T-cell (primary cell): ENCODE measurements at regions not wholly inside any gene's neighbourhood (a gene's known extent, or its start where the extent isn't known, plus 50 kb on each side); places are given as distances from the start of the nearest gene placed in this dataset.

Source experiments
- ATAC-seq, 4 experiments: fragments of 200-7000 bp in 3 of 4; fragments of 150-1000 bp in 1 of 4; cut with Tn5 transposase; replicated peaks in 1 of 4; 1 replicate in 3 of 4; 2 replicates in 1 of 4; pipeline ENCODE4 v1.10.0; 2021; ENCODE audit warnings: moderate library complexity in 3 of 4, mild to moderate bottlenecking in 2 of 4, moderate number of reproducible peaks in 1 of 4
- CTCF ChIA-PET, 2 donors: fragments of 300-600 bp; sonication (Branson Sonifier 250); formaldehyde crosslinking; loops; one replicate each; lab custom pipeline; 2022; ENCODE audit warnings: antibody characterized with exemption in 2 of 2; lab: Charles Lee
- POLR2A ChIA-PET, 2 donors: fragments of 300-600 bp; sonication (Branson Sonifier 250); formaldehyde crosslinking; loops; one replicate each; lab custom pipeline; 2022; ENCODE audit warnings: antibody characterized with exemption in 2 of 2; lab: Charles Lee
- DNase-seq, 35 experiments: peaks; one replicate each; pipeline versions ENCODE4 v3.0.0 to v3.0.0-alpha.2; 2013 to 2023
- H3K27ac ChIP-seq: one replicate; pipeline ENCODE4 v1.5.1; 2013; ENCODE audit warnings: low read length
- H3K27me3 ChIP-seq, 2 experiments: replicated peaks in 1 of 2; 1 replicate in 1 of 2; 2 replicates in 1 of 2; pipeline versions ENCODE4 v1.6.1 to v1.7.0; 2013; ENCODE audit warnings: low read length in 1 of 2, mixed read lengths in 1 of 2; ENCODE audit not compliant: control insufficient read depth in 2 of 2, insufficient read depth in 2 of 2; ENCODE audit errors: extremely low read depth in 1 of 2
- H3K36me3 ChIP-seq, 2 donors: 1 replicate in 1 of 2; 2 replicates in 1 of 2; pipeline versions ENCODE4 v1.6.1 to v1.7.0; 2013; ENCODE audit warnings: low read length in 1 of 2; ENCODE audit not compliant: control insufficient read depth in 2 of 2, insufficient read depth in 1 of 2; ENCODE audit errors: extremely low read depth in 1 of 2
- H3K4me1 ChIP-seq, 2 experiments: 1 replicate in 1 of 2; 2 replicates in 1 of 2; pipeline versions ENCODE4 v1.6.1 to v1.7.0; 2013; ENCODE audit warnings: low read length in 2 of 2, mixed read lengths in 1 of 2; ENCODE audit not compliant: insufficient read depth in 2 of 2, control insufficient read depth in 1 of 2; ENCODE audit errors: extremely low read depth in 1 of 2
- H3K4me3 ChIP-seq, 2 donors: 1 replicate in 1 of 2; 2 replicates in 1 of 2; pipeline versions ENCODE4 v1.5.1 to v1.7.0; 2013; ENCODE audit warnings: mild to moderate bottlenecking in 2 of 2, low read length in 1 of 2, moderate library complexity in 1 of 2; ENCODE audit not compliant: control insufficient read depth in 1 of 2; ENCODE audit errors: extremely low read depth in 1 of 2
- H3K9me3 ChIP-seq: 2 replicates; pipeline ENCODE4 v1.7.0; 2013
- H3K27ac Mint-ChIP-seq, 2 donors: one replicate each; pipeline ENCODE4 v1.8.0; 2020 to 2021; ENCODE audit warnings: mild to moderate bottlenecking in 2 of 2, mixed read lengths in 2 of 2
- H3K27me3 Mint-ChIP-seq, 2 donors: one replicate each; pipeline ENCODE4 v1.8.0; 2021 to 2022; ENCODE audit warnings: mixed read lengths in 2 of 2
- H3K36me3 Mint-ChIP-seq: one replicate; pipeline ENCODE4 v1.8.0; 2021; ENCODE audit warnings: mixed read lengths
- H3K4me1 Mint-ChIP-seq, 3 donors: one replicate each; pipeline ENCODE4 v1.8.0; 2020 to 2022; ENCODE audit warnings: mixed read lengths in 3 of 3, mild to moderate bottlenecking in 1 of 3
- H3K4me3 Mint-ChIP-seq, 3 donors: one replicate each; pipeline ENCODE4 v1.8.0; 2020 to 2022; ENCODE audit warnings: mild to moderate bottlenecking in 3 of 3, mixed read lengths in 3 of 3, moderate library complexity in 3 of 3
- H3K9me3 Mint-ChIP-seq, 3 donors: one replicate each; pipeline ENCODE4 v1.8.0; 2020 to 2022; ENCODE audit warnings: mixed read lengths in 3 of 3
- WGBS: methylation state at CpG from one replicate; pipeline ENCODE4 v1.1.5; 2013; ENCODE audit warnings: missing lambda C conversion rate; ENCODE audit not compliant: insufficient coverage; 5-methylcytosine and 5-hydroxymethylcytosine counted together

DNA sequence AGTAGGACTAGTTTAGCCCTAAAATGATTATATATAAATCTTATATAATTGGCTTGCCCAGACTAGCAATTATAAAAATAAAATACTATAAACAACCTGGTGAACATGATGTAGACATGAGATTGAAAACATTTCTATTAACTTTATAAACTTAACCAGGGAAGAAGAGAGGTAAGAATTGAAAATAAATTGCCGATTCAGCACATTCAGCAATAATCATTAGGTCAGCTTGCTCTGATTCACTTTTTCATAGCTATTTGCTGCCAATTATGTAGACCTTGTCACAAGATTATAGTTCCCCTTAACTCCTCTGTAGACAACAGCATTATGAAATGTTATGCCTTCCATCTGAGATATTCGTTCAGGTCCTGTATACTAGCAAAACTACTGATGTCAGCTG, 199.3 kb upstream of the CA10 start:
- CTCF ChIA-PET = interaction anchor here in 1 of 2 donors (0.5 kb wide), 1 partner anchor 161 kb away, joined by 3 read pairs; no protein-coding TSS in a partner anchor
- Histone ChIP-seq H3K27ac (no peak overlapping the region), H3K4me1 (no peaks in the 10 kb centered on the region), H3K4me3 (no peak overlapping the region), H3K36me3 (no peaks in the 10 kb centered on the region), H3K9me3 (no peaks in the 10 kb centered on the region), H3K27me3 (no peaks in the 10 kb centered on the region)
- POLR2A ChIA-PET = no interaction called here
- Mint-ChIP-seq H3K27me3 (no peaks in the 10 kb centered on the region), H3K4me1 (no peaks in the 10 kb centered on the region), H3K9me3 (peaks cover 14 to 22% (median 17%) of the 10 kb centered on the region in 3 donors), H3K4me3 (no peak overlapping the region), H3K36me3 (no peaks in the 10 kb centered on the region), H3K27ac (no peak overlapping the region)
- DNase-seq (no peak), ATAC-seq (no peak)
- WGBS = no CpG with 5 or more reads among the region's 2 CpGs

- Mint-ChIP-seq H3K4me1 (no peaks in the 10 kb centered on the region), H3K36me3 (no peaks in the 10 kb centered on the region), H3K9me3 (peaks cover 8 to 18% (median 18%) of the 10 kb centered on the region in 3 donors), H3K4me3 (no peak overlapping the region), H3K27ac (no peak overlapping the region), H3K27me3 (peaks cover 0 to 4% of the 10 kb centered on the region in 2 donors)
- Histone ChIP-seq H3K27me3 (no peaks in the 10 kb centered on the region), H3K27ac (no peak overlapping the region), H3K36me3 (no peaks in the 10 kb centered on the region), H3K4me3 (no peak overlapping the region), H3K9me3 (no peaks in the 10 kb centered on the region), H3K4me1 (no peaks in the 10 kb centered on the region)
- POLR2A ChIA-PET = no interaction called here
- ATAC-seq = no peak
- WGBS = no CpG with 5 or more reads among the region's 4 CpGs
- CTCF ChIA-PET = no interaction called here
- no peak for DNase-seq
Measured at GRCh38 chr17:52336796-52337195, 178.3 kb upstream of the CA10 start.

GRCh38 chr17:52306314-52306713, 147.8 kb upstream of the CA10 start:
- no peak for DNase-seq
- no peaks in the 10 kb centered on the region for H3K36me3 Mint-ChIP-seq
- Histone ChIP-seq H3K27me3 (no peaks in the 10 kb centered on the region), H3K9me3 (no peaks in the 10 kb centered on the region), H3K4me1 (no peaks in the 10 kb centered on the region), H3K27ac (no peak overlapping the region), H3K36me3 (no peaks in the 10 kb centered on the region), H3K4me3 (no peak overlapping the region)
- no peak for ATAC-seq
- no peaks in the 10 kb centered on the region for H3K27me3 Mint-ChIP-seq
- POLR2A ChIA-PET = no interaction called here
- no peak overlapping the region for H3K4me3 Mint-ChIP-seq
- CTCF ChIA-PET = no interaction called here
- H3K27ac Mint-ChIP-seq = no peak overlapping the region
- no peaks in the 10 kb centered on the region for H3K4me1 Mint-ChIP-seq
- H3K9me3 Mint-ChIP-seq = no peaks in the 10 kb centered on the region
- WGBS = no CpG with 5 or more reads among the region's 1 CpG

GRCh38 chr17:52298881-52299280, 140.4 kb upstream of the CA10 start:
- WGBS = no CpG with 5 or more reads among the region's 3 CpGs
- no peak overlapping the region for H3K4me3 Mint-ChIP-seq

DNA sequence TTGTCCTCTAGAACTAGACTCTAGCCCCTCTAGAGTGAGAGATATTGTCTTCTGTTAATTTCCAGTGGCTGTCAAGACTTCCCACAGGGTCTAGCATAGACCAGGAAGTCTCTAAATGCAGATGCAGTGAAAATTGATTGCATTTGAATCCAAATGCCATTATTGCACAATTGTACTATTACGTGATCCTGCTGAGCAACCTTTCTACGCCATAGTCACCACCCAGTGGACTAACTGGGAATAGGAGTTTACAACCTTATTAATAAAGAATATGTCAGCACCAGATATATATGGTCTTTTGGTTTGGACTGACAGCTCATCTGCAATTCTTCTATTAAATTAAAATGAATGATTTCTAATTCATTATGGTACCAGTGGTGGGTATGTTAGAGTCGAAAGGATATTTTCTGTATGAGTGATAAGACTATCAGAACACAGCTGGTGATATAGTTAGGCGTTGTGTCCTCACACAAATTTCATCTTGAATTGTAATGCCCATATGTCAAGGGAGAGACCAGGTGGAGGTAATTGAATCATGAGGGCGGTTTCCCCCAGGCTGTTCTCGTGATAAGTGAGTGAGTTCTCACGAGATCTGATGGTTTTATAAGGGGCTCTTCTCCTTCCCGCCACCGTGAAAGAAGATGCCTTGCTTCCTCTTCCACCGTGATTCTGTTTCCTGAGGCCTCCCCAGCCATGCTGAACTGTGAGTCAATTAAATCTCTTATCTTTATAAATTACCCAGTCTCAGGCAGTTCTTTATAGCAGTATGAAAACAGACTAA, 138.9 kb upstream of the CA10 start:
- Mint-ChIP-seq H3K9me3 (no peaks in the 10 kb centered on the region), H3K27ac (no peak overlapping the region), H3K4me1 (no peaks in the 10 kb centered on the region), H3K36me3 (no peaks in the 10 kb centered on the region), H3K4me3 (no peak overlapping the region), H3K27me3 (no peaks in the 10 kb centered on the region)
- Histone ChIP-seq H3K4me3 (no peak overlapping the region), H3K9me3 (no peaks in the 10 kb centered on the region), H3K27ac (no peak overlapping the region), H3K27me3 (no peaks in the 10 kb centered on the region), H3K4me1 (no peaks in the 10 kb centered on the region), H3K36me3 (no peaks in the 10 kb centered on the region)
- CTCF ChIA-PET = no interaction called here
- DNase-seq (no peak), ATAC-seq (no peak)
- POLR2A ChIA-PET = no interaction called here
- 80% methylated on average over 2 of the region's 10 CpGs for WGBS

More at GRCh38 chr17:52298881-52299280, 140.4 kb upstream of the CA10 start:
- no peaks in the 10 kb centered on the region for H3K9me3 ChIP-seq
- no peaks in the 10 kb centered on the region for H3K36me3 ChIP-seq
- DNase-seq = no peak
- no peak overlapping the region for H3K4me3 ChIP-seq
- ATAC-seq = no peak
- H3K27me3 Mint-ChIP-seq = no peaks in the 10 kb centered on the region
- H3K36me3 Mint-ChIP-seq = no peaks in the 10 kb centered on the region
- no peaks in the 10 kb centered on the region for H3K4me1 Mint-ChIP-seq
- ChIA-PET CTCF (no interaction called here), POLR2A (interaction anchor here in 1 of 2 donors (0.6 kb wide), 1 partner anchor 180 kb away, joined by 3 read pairs; no protein-coding TSS in a partner anchor)
- no peaks in the 10 kb centered on the region for H3K9me3 Mint-ChIP-seq
- H3K27me3 ChIP-seq = no peaks in the 10 kb centered on the region
- no peak overlapping the region for H3K27ac Mint-ChIP-seq
- no peaks in the 10 kb centered on the region for H3K4me1 ChIP-seq
- H3K27ac ChIP-seq = no peak overlapping the region

DNA sequence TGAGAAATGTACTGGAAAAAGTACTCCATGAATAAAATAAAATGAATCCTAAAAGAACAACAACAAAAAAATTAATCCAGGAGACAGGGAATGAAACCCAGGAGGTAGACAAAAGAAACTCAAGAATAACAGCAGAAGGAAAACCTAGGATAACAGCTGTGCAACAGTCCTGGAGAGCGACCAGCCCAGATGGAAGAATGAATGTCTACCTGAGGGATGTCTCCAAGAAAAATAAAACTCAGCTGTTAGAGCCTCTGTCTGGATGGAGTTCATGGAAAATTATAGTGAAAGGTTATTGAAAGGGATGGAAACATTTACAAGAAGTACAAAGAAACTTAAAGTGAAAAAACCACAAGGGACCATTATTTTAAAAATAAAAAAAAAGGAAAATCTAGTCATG, 135.8 kb upstream of the CA10 start:
- Mint-ChIP-seq H3K27ac (no peak overlapping the region), H3K27me3 (peaks cover 0 to 3% of the 10 kb centered on the region in 2 donors), H3K4me1 (no peaks in the 10 kb centered on the region), H3K36me3 (no peaks in the 10 kb centered on the region), H3K9me3 (peaks cover 0 to 4% (median 3%) of the 10 kb centered on the region in 3 donors), H3K4me3 (no peak overlapping the region)
- ChIA-PET CTCF (no interaction called here), POLR2A (no interaction called here)
- Histone ChIP-seq H3K9me3 (no peaks in the 10 kb centered on the region), H3K36me3 (no peaks in the 10 kb centered on the region), H3K27me3 (no peaks in the 10 kb centered on the region), H3K27ac (no peak overlapping the region), H3K4me1 (no peaks in the 10 kb centered on the region), H3K4me3 (no peak overlapping the region)
- ATAC-seq (no peak), DNase-seq (no peak)
- no CpG with 5 or more reads among the region's 1 CpG for WGBS
